ENCODE measurements at regions not wholly inside any gene's neighbourhood (a gene's known extent, or its start where the extent isn't known, plus 50 kb on each side); places are given as distances from the start of the nearest gene placed in this dataset.

- no peaks in the 10 kb centered on the region for H3K36me3 ChIP-seq (ENCODE audit: insufficient read depth, low read length)
- H2AFZ ChIP-seq (ENCODE audit: low read length): no peak overlapping the region
- POLR2A ChIA-PET: no interaction called here
- no peaks in the 10 kb centered on the region for H3K9me2 ChIP-seq (ENCODE audit: insufficient read depth, low read length)
- no peaks in the 10 kb centered on the region for H3K79me2 ChIP-seq (ENCODE audit: insufficient read depth, low read depth, low read length)
- H3K4me2 ChIP-seq (ENCODE audit: low read length): no peak overlapping the region
- BruUV-seq (replicated peaks): no TSS peak
- no peak overlapping the region for H3K4me3 ChIP-seq (ENCODE audit: low read depth, low read length, poor library complexity, severe bottlenecking)
- TF ChIP-seq EZH2phosphoT487 (IDR thresholded peaks at IDR 0.05; ENCODE audit: borderline replicate concordance, low read depth, low read length) (no peak), CTCF (conservative IDR thresholded peaks at IDR 0.05; ENCODE audit: low read length) (no peak)
- H3K4me1 ChIP-seq (ENCODE audit: insufficient read depth, low read length, poor library complexity, severe bottlenecking): no peaks in the 10 kb centered on the region
- H3K9me3 ChIP-seq (ENCODE audit: low read length): no peaks in the 10 kb centered on the region
- intact Hi-C loops (cut with micrococcal nuclease; ENCODE audit: unreplicated experiment): no loop called here
- H4K20me1 ChIP-seq (ENCODE audit: insufficient read depth, low read length): no peaks in the 10 kb centered on the region
- DNase-seq (ENCODE audit: low spot score): no peak
- CTCF ChIA-PET (ENCODE audit: unreplicated experiment): no interaction called here
- H3K27ac ChIP-seq (ENCODE audit: low read depth, low read length, poor library complexity, severe bottlenecking): no peak overlapping the region
These were observed 206.8 kb upstream of the TPM1 start for GRCh38 chr15:62835762-62836161.

GRCh38 chr15:62840526-62841268 is 201.8 kb upstream of the TPM1 start:
- POLR2A ChIA-PET: no interaction called here
- Histone ChIP-seq H3K27ac (ENCODE audit: low read depth, low read length, poor library complexity, severe bottlenecking) (no peak overlapping the region), H3K36me3 (ENCODE audit: insufficient read depth, low read length) (no peaks in the 10 kb centered on the region), H3K4me1 (ENCODE audit: insufficient read depth, low read length, poor library complexity, severe bottlenecking) (no peaks in the 10 kb centered on the region), H2AFZ (ENCODE audit: low read length) (no peak overlapping the region), H3K9me2 (ENCODE audit: insufficient read depth, low read length) (no peaks in the 10 kb centered on the region), H3K4me3 (ENCODE audit: low read depth, low read length, poor library complexity, severe bottlenecking) (no peak overlapping the region), H3K9me3 (ENCODE audit: low read length) (no peaks in the 10 kb centered on the region), H3K4me2 (ENCODE audit: low read length) (no peak overlapping the region), H4K20me1 (ENCODE audit: insufficient read depth, low read length) (no peaks in the 10 kb centered on the region), H3K79me2 (ENCODE audit: insufficient read depth, low read depth, low read length) (no peaks in the 10 kb centered on the region)
- intact Hi-C loops (cut with micrococcal nuclease; ENCODE audit: unreplicated experiment): no loop called here
- TF ChIP-seq CTCF (conservative IDR thresholded peaks at IDR 0.05; ENCODE audit: low read length): no peak
- TF ChIP-seq EZH2phosphoT487 (IDR thresholded peaks at IDR 0.05; ENCODE audit: borderline replicate concordance, low read depth, low read length): no peak
- DNase-seq (ENCODE audit: low spot score): no peak
- CTCF ChIA-PET (ENCODE audit: unreplicated experiment): no interaction called here
- BruUV-seq (replicated peaks): no TSS peak

- CTCF ChIA-PET (ENCODE audit: unreplicated experiment): no interaction called here
- Histone ChIP-seq H3K4me1 (ENCODE audit: insufficient read depth, low read length, poor library complexity, severe bottlenecking) (no peaks in the 10 kb centered on the region), H3K4me2 (ENCODE audit: low read length) (no peak overlapping the region), H3K36me3 (ENCODE audit: insufficient read depth, low read length) (no peaks in the 10 kb centered on the region), H3K9me2 (ENCODE audit: insufficient read depth, low read length) (no peaks in the 10 kb centered on the region), H3K79me2 (ENCODE audit: insufficient read depth, low read depth, low read length) (no peaks in the 10 kb centered on the region), H2AFZ (ENCODE audit: low read length) (no peak overlapping the region), H3K9me3 (ENCODE audit: low read length) (no peaks in the 10 kb centered on the region), H3K27ac (ENCODE audit: low read depth, low read length, poor library complexity, severe bottlenecking) (no peak overlapping the region), H4K20me1 (ENCODE audit: insufficient read depth, low read length) (no peaks in the 10 kb centered on the region), H3K4me3 (ENCODE audit: low read depth, low read length, poor library complexity, severe bottlenecking) (no peak overlapping the region)
- intact Hi-C loops (cut with micrococcal nuclease; ENCODE audit: unreplicated experiment): no loop called here
- POLR2A ChIA-PET: no interaction called here
- BruUV-seq (replicated peaks): no TSS peak
- DNase-seq (ENCODE audit: low spot score): no peak
- TF ChIP-seq EZH2phosphoT487 (IDR thresholded peaks at IDR 0.05; ENCODE audit: borderline replicate concordance, low read depth, low read length) (no peak), CTCF (conservative IDR thresholded peaks at IDR 0.05; ENCODE audit: low read length) (no peak)
These were observed 201.3 kb upstream of the TPM1 start for GRCh38 chr15:62841269-62841628.
